Spleen (tissue), 7 donors: ENCODE measurements at regions not wholly inside any gene's neighbourhood (a gene's known extent, or its start where the extent isn't known, plus 50 kb on each side); places are given as distances from the start of the nearest gene placed in this dataset.

Experiments
- CTCF ChIP-seq, 11 experiments: fragments of 200-600 bp in 7 of 11; fragments of 450-650 bp in 4 of 11; sonication (generic) in 4 of 11; IDR thresholded peaks in 8 of 11; conservative IDR thresholded peaks in 3 of 11; 1 replicate in 7 of 11; 2 replicates in 4 of 11; pipeline versions ENCODE4 v1.4.0 to v1.8.0; 2016 to 2021; ENCODE audit warnings: antibody characterized with exemption in 11 of 11, inconsistent platforms in 4 of 11, mild to moderate bottlenecking in 1 of 11
- POLR2A ChIP-seq, 3 donors: fragments of 450-650 bp; IDR thresholded peaks; one replicate each; pipeline ENCODE4 v1.5.1; 2017; ENCODE audit warnings: antibody characterized with exemption in 3 of 3, mild to moderate bottlenecking in 1 of 3
- POLR2AphosphoS5 ChIP-seq, 3 donors: sonication (generic); formaldehyde crosslinking; IDR thresholded peaks; one replicate each; pipeline ENCODE4 v1.5.1; 2017; ENCODE audit warnings: antibody characterized with exemption in 3 of 3
- donor health status: DM: no; HTN: no; CAD: no; lungs with moderate emphysema.
- donor health status: DM: no; HTN: no; CAD: no.
- donor health status: DM: no; HTN: no; CAD: no.

GRCh38 chr12:45637242-45637641 lies 92.3 kb upstream of the ARID2 start:
- TF ChIP-seq POLR2A (IDR thresholded peaks at IDR 0.05) (no peak), CTCF (IDR thresholded peaks at IDR 0.05 in 8 of 11, conservative IDR thresholded peaks at IDR 0.05 in 3 of 11) (no peak), POLR2AphosphoS5 (IDR thresholded peaks at IDR 0.05) (no peak)
